OCI-LY7 (cell line): ENCODE measurements at regions not wholly inside any gene's neighbourhood (a gene's known extent, or its start where the extent isn't known, plus 50 kb on each side); places are given as distances from the start of the nearest gene placed in this dataset.

Experiments used
- BruUV-seq: library from RNA; stranded (reverse); fragments of 400-500 nt; replicated peaks from 2 replicates; lab custom pipeline; 2021; lab: Mats Ljungman, UMichigan
- CTCF ChIA-PET: fragments of 300-600 bp; sonication (Branson Sonifier 250); formaldehyde crosslinking; loops from one replicate; lab custom pipeline; 2022; ENCODE audit warnings: antibody characterized with exemption; ENCODE audit not compliant: unreplicated experiment; lab: Charles Lee
- POLR2A ChIA-PET: fragments of 300-600 bp; sonication (Branson Sonifier 250); formaldehyde crosslinking; loops from one replicate; lab custom pipeline; 2022; ENCODE audit warnings: antibody characterized with exemption; lab: Charles Lee
- DNase-seq: peaks from one replicate; pipeline ENCODE4 v3.0.0-alpha.2; 2015; ENCODE audit warnings: low spot score
- H2AFZ ChIP-seq: fragments of 200-600 bp; sonication (generic), shearing (Covaris generic); 2 replicates; pipeline ENCODE4 v1.6.1; 2014; ENCODE audit warnings: mild to moderate bottlenecking, antibody characterized with exemption, low read length, moderate library complexity
- H3K27ac ChIP-seq: fragments of 200-600 bp; sonication (generic); 2 replicates; pipeline ENCODE4 v1.5.1; 2014; ENCODE audit warnings: mixed run types, low read depth, mild to moderate bottlenecking, moderate library complexity, low read length, inconsistent platforms; ENCODE audit not compliant: poor library complexity, severe bottlenecking
- H3K36me3 ChIP-seq: fragments of 200-600 bp; sonication (generic); 2 replicates; pipeline ENCODE4 v1.6.1; 2014; ENCODE audit warnings: mild to moderate bottlenecking, antibody characterized with exemption, low read length, moderate library complexity, mixed read lengths; ENCODE audit not compliant: insufficient read depth
- H3K4me1 ChIP-seq: fragments of 200-600 bp; sonication (generic); 2 replicates; pipeline ENCODE4 v1.5.1; 2014; ENCODE audit warnings: mild to moderate bottlenecking, low read length; ENCODE audit not compliant: insufficient read depth, poor library complexity, severe bottlenecking
- H3K4me2 ChIP-seq: fragments of 200-600 bp; sonication (generic); 2 replicates; pipeline ENCODE4 v1.6.1; 2014; ENCODE audit warnings: mild to moderate bottlenecking, low read length
- H3K4me3 ChIP-seq: fragments of 200-600 bp; sonication (generic); 2 replicates; pipeline ENCODE4 v1.5.1; 2014; ENCODE audit warnings: mild to moderate bottlenecking, low read depth, low read length; ENCODE audit not compliant: poor library complexity, severe bottlenecking
- H3K79me2 ChIP-seq: fragments of 200-600 bp; sonication (generic); 2 replicates; pipeline ENCODE4 v1.6.1; 2016; ENCODE audit warnings: low read depth, mild to moderate bottlenecking, low read length, moderate library complexity, mixed read lengths; ENCODE audit not compliant: insufficient read depth
- H3K9me2 ChIP-seq: fragments of 200-600 bp; sonication (generic); 2 replicates; pipeline ENCODE4 v1.6.1; 2016; ENCODE audit warnings: mild to moderate bottlenecking, low read length, mixed read lengths; ENCODE audit not compliant: insufficient read depth
- H3K9me3 ChIP-seq: fragments of 200-600 bp; sonication (generic); 2 replicates; pipeline ENCODE4 v1.6.1; 2014; ENCODE audit warnings: mild to moderate bottlenecking, mixed run types, low read length, mixed read lengths
- H4K20me1 ChIP-seq: fragments of 200-600 bp; sonication (generic); 2 replicates; pipeline ENCODE4 v1.6.1; 2014; ENCODE audit warnings: mild to moderate bottlenecking, antibody characterized with exemption, low read length, moderate library complexity, mixed read lengths; ENCODE audit not compliant: insufficient read depth
- CTCF ChIP-seq: fragments of 200-600 bp; sonication (generic); conservative IDR thresholded peaks from 2 replicates; pipeline ENCODE4 v1.5.1; 2014; ENCODE audit warnings: mild to moderate bottlenecking, antibody characterized with exemption, low read length, moderate library complexity, mixed read lengths
- EZH2phosphoT487 ChIP-seq: fragments of 200-600 bp; sonication (generic); IDR thresholded peaks from 2 replicates; pipeline ENCODE4 v1.6.1; 2018; ENCODE audit warnings: low read depth, borderline replicate concordance, mild to moderate bottlenecking, mixed run types, antibody characterized with exemption, low read length, moderate library complexity, mixed read lengths
- intact Hi-C: fragments of 100-400 bp; cut with micrococcal nuclease; formaldehyde crosslinking; loops from one replicate; pipeline ENCODE4 v1.10.0; 2022; ENCODE audit not compliant: unreplicated experiment

GRCh38 chr1:229058111-229058561 is 212.8 kb upstream of the RAB4A start:
- intact Hi-C loops = no loop called here
- no TSS peak for BruUV-seq

GRCh38 chr1:229058729-229059128 is 212.2 kb upstream of the RAB4A start:
- Histone ChIP-seq H3K4me3 (no peak overlapping the region), H4K20me1 (no peaks in the 10 kb centered on the region), H3K9me2 (no peaks in the 10 kb centered on the region), H3K36me3 (no peaks in the 10 kb centered on the region), H3K79me2 (no peaks in the 10 kb centered on the region), H3K27ac (no peak overlapping the region), H3K9me3 (no peaks in the 10 kb centered on the region), H2AFZ (no peak overlapping the region), H3K4me1 (no peaks in the 10 kb centered on the region), H3K4me2 (no peak overlapping the region)
- TF ChIP-seq EZH2phosphoT487 = no peak
- no peak for TF ChIP-seq CTCF
- no TSS peak for BruUV-seq
- CTCF ChIA-PET = interaction anchor here (0.6 kb wide), 1 partner anchor 23 kb away, joined by 3 read pairs; no protein-coding TSS in a partner anchor
- DNase-seq = no peak
- POLR2A ChIA-PET = no interaction called here
- intact Hi-C loops = no loop called here

More at GRCh38 chr1:229058111-229058561, 212.8 kb upstream of the RAB4A start:
- POLR2A ChIA-PET = no interaction called here
- Histone ChIP-seq H3K9me3 (no peaks in the 10 kb centered on the region), H3K4me3 (no peak overlapping the region), H2AFZ (no peak overlapping the region), H3K9me2 (no peaks in the 10 kb centered on the region), H3K4me1 (no peaks in the 10 kb centered on the region), H3K27ac (no peak overlapping the region), H3K4me2 (no peak overlapping the region), H3K36me3 (no peaks in the 10 kb centered on the region), H4K20me1 (no peaks in the 10 kb centered on the region), H3K79me2 (no peaks in the 10 kb centered on the region)
- TF ChIP-seq CTCF = no peak
- TF ChIP-seq EZH2phosphoT487 = no peak
- no peak for DNase-seq
- CTCF ChIA-PET = no interaction called here

GRCh38 chr1:229059671-229060539 is 211.0 kb upstream of the RAB4A start:
- Histone ChIP-seq H3K4me2 (no peak overlapping the region), H3K27ac (no peak overlapping the region), H3K9me3 (no peaks in the 10 kb centered on the region), H3K4me3 (no peak overlapping the region), H4K20me1 (no peaks in the 10 kb centered on the region), H3K79me2 (no peaks in the 10 kb centered on the region), H3K36me3 (no peaks in the 10 kb centered on the region), H3K9me2 (no peaks in the 10 kb centered on the region), H3K4me1 (no peaks in the 10 kb centered on the region), H2AFZ (no peak overlapping the region)
- TF ChIP-seq CTCF = no peak
- no peak for TF ChIP-seq EZH2phosphoT487
- no peak for DNase-seq
- intact Hi-C loops = no loop called here
- BruUV-seq = no TSS peak
- ChIA-PET POLR2A (no interaction called here), CTCF (no interaction called here)
